Mesendoderm (in vitro differentiated cells): ENCODE measurements at regions not wholly inside any gene's neighbourhood (a gene's known extent, or its start where the extent isn't known, plus 50 kb on each side); places are given as distances from the start of the nearest gene placed in this dataset.
A peak's percentile ranks its signal among the peaks of the same experiment; 100 is the strongest.
"Not testable (repeated sequence)": the region's sequence is repeated elsewhere in the genome, so short reads cannot be mapped to it uniquely, and the experiment has no call there.

Source experiments
- DNase-seq: peaks from one replicate; pipeline ENCODE4 v3.0.0; 2013
- H2AK5ac ChIP-seq: 2 replicates; pipeline ENCODE4 v1.6.1; 2013; ENCODE audit warnings: low read length, inconsistent platforms
- H2BK120ac ChIP-seq: 2 replicates; pipeline ENCODE4 v1.6.1; 2013; ENCODE audit warnings: low read depth, mild to moderate bottlenecking, low read length, moderate library complexity, mixed read lengths
- H2BK15ac ChIP-seq: replicated peaks from 2 replicates; pipeline ENCODE4 v1.6.1; 2013; ENCODE audit warnings: low read depth, mild to moderate bottlenecking, moderate library complexity
- H2BK5ac ChIP-seq: 2 replicates; pipeline ENCODE4 v1.6.1; 2013; ENCODE audit warnings: low read length, inconsistent platforms
- H3K18ac ChIP-seq: 2 replicates; pipeline ENCODE4 v1.6.1; 2013; ENCODE audit warnings: mild to moderate bottlenecking, low read length, mixed read lengths
- H3K23ac ChIP-seq: one replicate; pipeline ENCODE4 v1.6.1; 2013; ENCODE audit warnings: low read length
- H3K27ac ChIP-seq: 2 replicates; pipeline ENCODE4 v1.5.1; 2013; ENCODE audit warnings: low read depth, mild to moderate bottlenecking, inconsistent platforms, low read length, moderate library complexity
- H3K27me3 ChIP-seq: 2 replicates; pipeline ENCODE4 v1.6.1; 2013; ENCODE audit warnings: low read length, control low read depth, mild to moderate bottlenecking, inconsistent platforms; ENCODE audit not compliant: insufficient read depth, poor library complexity
- H3K36me3 ChIP-seq: 2 replicates; pipeline ENCODE4 v1.6.1; 2013; ENCODE audit warnings: low read length, inconsistent platforms; ENCODE audit not compliant: control insufficient read depth, insufficient read depth
- H3K4ac ChIP-seq: one replicate; pipeline ENCODE4 v1.6.1; 2013; ENCODE audit warnings: low read depth, mild to moderate bottlenecking, low read length, moderate library complexity
- H3K4me1 ChIP-seq: 2 replicates; pipeline ENCODE4 v1.6.1; 2013; ENCODE audit warnings: low read depth, low read length, inconsistent platforms; ENCODE audit not compliant: control insufficient read depth
- H3K4me2 ChIP-seq: 2 replicates; pipeline ENCODE4 v1.6.1; 2013; ENCODE audit warnings: low read length
- H3K4me3 ChIP-seq: 2 replicates; pipeline ENCODE4 v1.5.1; 2013; ENCODE audit warnings: mild to moderate bottlenecking, low read length
- H3K56ac ChIP-seq: one replicate; pipeline ENCODE4 v1.6.1; 2013; ENCODE audit warnings: low read length
- H3K79me1 ChIP-seq: 2 replicates; pipeline ENCODE4 v1.6.1; 2013; ENCODE audit warnings: low read length, inconsistent platforms
- H3K79me2 ChIP-seq: 2 replicates; pipeline ENCODE4 v1.6.1; 2013; ENCODE audit warnings: mild to moderate bottlenecking, low read length; ENCODE audit not compliant: control insufficient read depth, insufficient read depth
- H3K9ac ChIP-seq: 2 replicates; pipeline ENCODE4 v1.6.1; 2013; ENCODE audit warnings: low read length, inconsistent platforms
- H4K5ac ChIP-seq: one replicate; pipeline ENCODE4 v1.6.1; 2013; ENCODE audit warnings: low read length
- H4K8ac ChIP-seq: one replicate; pipeline ENCODE4 v1.6.1; 2013; ENCODE audit warnings: low read depth, mild to moderate bottlenecking, control low read depth, low read length, moderate library complexity
- WGBS: extraction: QIAGEN DNeasy Blood & Tissue Kit; methylation state at CpG from one replicate; pipeline ENCODE4 v1.1.7; 2013; ENCODE audit warnings: low lambda C conversion rate, missing lambda C conversion rate; ENCODE audit not compliant: insufficient coverage; ENCODE audit errors: extremely low coverage; 5-methylcytosine and 5-hydroxymethylcytosine counted together

GRCh38 chr5:152046361-152046760 is 121.7 kb upstream of the GLRA1 start:
- Histone ChIP-seq H3K56ac (no peak overlapping the region), H2BK5ac (no peak overlapping the region), H2BK15ac (no peak overlapping the region), H3K27ac (no peak overlapping the region), H3K4me3 (no peak overlapping the region), H3K4me2 (no peak overlapping the region), H3K9ac (no peak overlapping the region), H3K36me3 (no peaks in the 10 kb centered on the region), H3K79me2 (no peaks in the 10 kb centered on the region), H3K4ac (no peak overlapping the region), H4K5ac (no peak overlapping the region), H3K23ac (no peak overlapping the region), H3K18ac (no peak overlapping the region), H4K8ac (no peak overlapping the region), H3K4me1 (no peaks in the 10 kb centered on the region), H2BK120ac (no peak overlapping the region), H3K27me3 (no peaks in the 10 kb centered on the region), H2AK5ac (no peak overlapping the region), H3K79me1 (no peaks in the 10 kb centered on the region)
- no peak for DNase-seq
- no CpG with 5 or more reads among the region's 4 CpGs for WGBS

DNA sequence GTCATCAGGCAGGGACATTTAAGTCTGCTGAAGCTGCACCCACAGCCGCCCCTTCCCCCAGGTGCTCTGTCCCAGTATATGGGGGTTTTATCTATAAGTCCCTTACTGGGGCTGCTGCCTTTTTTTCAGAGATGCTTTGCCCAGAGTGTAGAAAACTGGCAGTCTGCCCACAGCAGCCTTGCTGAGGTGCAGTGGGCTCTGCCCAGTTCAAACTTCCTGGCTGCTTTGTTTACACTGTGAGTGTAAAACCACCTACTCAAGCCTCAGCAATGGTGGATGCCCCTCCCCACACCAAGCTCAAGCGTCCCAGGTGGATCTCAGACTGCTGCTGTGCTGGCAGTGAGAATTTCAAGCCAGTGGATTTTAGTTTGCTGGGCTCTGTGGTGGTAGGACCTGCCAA is 114.2 kb upstream of the GLRA1 start:
- H3K36me3 ChIP-seq, H3K4me1 ChIP-seq, H2BK120ac ChIP-seq, H2BK5ac ChIP-seq, H3K27ac ChIP-seq, H3K18ac ChIP-seq, H3K9ac ChIP-seq, H3K4me3 ChIP-seq, H2BK15ac ChIP-seq, H3K56ac ChIP-seq, H3K4me2 ChIP-seq, H4K8ac ChIP-seq, H3K79me2 ChIP-seq, H2AK5ac ChIP-seq, H3K4ac ChIP-seq, H4K5ac ChIP-seq, H3K79me1 ChIP-seq, H3K23ac ChIP-seq, H3K27me3 ChIP-seq, DNase-seq: not testable (repeated sequence)
- no CpG with 5 or more reads among the region's 2 CpGs for WGBS

GRCh38 chr5:152026328-152027024 is 101.8 kb upstream of the GLRA1 start:
- H3K18ac ChIP-seq, H3K4me2 ChIP-seq, H3K23ac ChIP-seq, H4K8ac ChIP-seq, H3K79me1 ChIP-seq, H2BK120ac ChIP-seq, H3K56ac ChIP-seq, H4K5ac ChIP-seq, H3K9ac ChIP-seq, H2BK5ac ChIP-seq, H2AK5ac ChIP-seq, H3K27me3 ChIP-seq, H3K4ac ChIP-seq, H3K79me2 ChIP-seq, DNase-seq, H2BK15ac ChIP-seq, H3K36me3 ChIP-seq, H3K4me3 ChIP-seq, H3K4me1 ChIP-seq, H3K27ac ChIP-seq: not testable (repeated sequence)
- no CpG with 5 or more reads among the region's 9 CpGs for WGBS

DNA sequence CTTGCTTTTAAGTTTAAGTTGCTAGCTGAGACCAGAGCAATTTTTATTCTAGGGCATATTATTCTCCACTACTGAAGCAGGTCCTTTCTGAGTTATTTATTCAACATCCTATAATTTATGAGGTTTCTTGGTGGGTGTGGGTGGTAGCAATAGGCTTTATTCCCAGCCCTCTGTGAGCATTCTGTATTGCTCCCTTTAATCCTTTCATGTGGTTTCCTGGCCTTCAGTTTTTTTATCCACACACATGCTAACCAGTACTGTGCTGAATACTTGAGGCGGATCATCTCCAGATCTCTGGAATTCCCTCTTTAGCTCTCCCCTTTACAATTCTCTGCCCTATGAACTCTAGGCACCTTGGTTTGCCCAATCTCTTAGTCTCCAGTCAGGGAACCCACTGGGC is 91.8 kb upstream of the GLRA1 start:
- H2BK15ac ChIP-seq, result no peak overlapping the region
- no peak for DNase-seq
- H4K5ac ChIP-seq, result no peak overlapping the region
- H2BK120ac ChIP-seq, result no peak overlapping the region
- WGBS, result no CpG with 5 or more reads among the region's 1 CpG
- no peaks in the 10 kb centered on the region for H3K36me3 ChIP-seq
- H4K8ac ChIP-seq, result no peak overlapping the region
- no peaks in the 10 kb centered on the region for H3K4me1 ChIP-seq
- H3K79me2 ChIP-seq, result no peaks in the 10 kb centered on the region
- H3K79me1 ChIP-seq, result no peaks in the 10 kb centered on the region
- H3K4ac ChIP-seq, result no peak overlapping the region
- no peak overlapping the region for H3K4me3 ChIP-seq
- no peak overlapping the region for H3K56ac ChIP-seq
- no peak overlapping the region for H3K9ac ChIP-seq
- H3K23ac ChIP-seq, result no peak overlapping the region
- no peak overlapping the region for H3K18ac ChIP-seq
- H2AK5ac ChIP-seq, result no peak overlapping the region
- no peak overlapping the region for H3K4me2 ChIP-seq
- H3K27ac ChIP-seq, result no peak overlapping the region
- H2BK5ac ChIP-seq, result no peak overlapping the region
- no peaks in the 10 kb centered on the region for H3K27me3 ChIP-seq

DNA sequence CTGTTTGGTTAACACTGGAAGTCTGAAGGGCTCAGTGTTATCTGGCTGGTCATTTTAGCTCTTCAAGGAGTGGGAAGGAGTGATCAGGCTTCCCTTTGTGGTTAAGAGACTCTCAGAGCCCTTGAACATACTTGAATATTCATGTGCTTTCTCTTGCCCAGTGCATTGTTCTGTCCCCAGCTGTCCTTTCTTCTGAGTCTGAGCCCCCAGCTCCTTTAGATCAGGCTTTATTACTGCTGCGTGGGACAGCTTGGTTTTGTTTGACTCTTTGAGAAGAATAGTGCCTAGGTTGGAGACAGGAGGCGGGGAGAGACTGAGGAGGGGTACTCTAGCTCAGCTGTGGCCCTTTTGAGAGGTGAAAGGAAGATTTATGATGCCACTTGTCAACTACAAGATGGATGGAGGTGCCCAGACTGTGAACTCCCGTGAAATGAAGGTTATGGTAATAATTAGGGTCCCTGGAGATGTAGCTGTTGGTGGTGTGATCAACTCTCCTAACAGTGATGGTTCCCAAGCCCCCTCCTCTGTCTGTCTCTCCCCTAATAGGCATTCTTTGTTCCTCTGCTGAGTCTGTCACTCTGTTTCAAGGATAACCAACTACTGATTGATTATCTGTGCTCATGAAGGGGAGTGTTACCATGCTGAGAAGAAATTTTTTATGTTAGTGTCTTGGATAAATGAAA is 83.1 kb upstream of the GLRA1 start:
- H2BK15ac ChIP-seq, result no peak overlapping the region
- H3K56ac ChIP-seq, result no peak overlapping the region
- H2BK5ac ChIP-seq, result no peak overlapping the region
- no peak overlapping the region for H3K4ac ChIP-seq
- no peak overlapping the region for H3K9ac ChIP-seq
- H2BK120ac ChIP-seq, result no peak overlapping the region
- H3K23ac ChIP-seq, result no peak overlapping the region
- H3K27ac ChIP-seq, result no peak overlapping the region
- H3K79me1 ChIP-seq, result no peaks in the 10 kb centered on the region
- no peak overlapping the region for H4K5ac ChIP-seq
- no peak overlapping the region for H3K18ac ChIP-seq
- H2AK5ac ChIP-seq, result no peak overlapping the region
- no peak overlapping the region for H3K4me3 ChIP-seq
- no peaks in the 10 kb centered on the region for H3K36me3 ChIP-seq
- no peaks in the 10 kb centered on the region for H3K4me1 ChIP-seq
- H3K4me2 ChIP-seq, result no peak overlapping the region
- no CpG with 5 or more reads among the region's 3 CpGs for WGBS
- H4K8ac ChIP-seq, result no peak overlapping the region
- peak; percentile 48 for DNase-seq
- no peaks in the 10 kb centered on the region for H3K27me3 ChIP-seq
- no peaks in the 10 kb centered on the region for H3K79me2 ChIP-seq

DNA sequence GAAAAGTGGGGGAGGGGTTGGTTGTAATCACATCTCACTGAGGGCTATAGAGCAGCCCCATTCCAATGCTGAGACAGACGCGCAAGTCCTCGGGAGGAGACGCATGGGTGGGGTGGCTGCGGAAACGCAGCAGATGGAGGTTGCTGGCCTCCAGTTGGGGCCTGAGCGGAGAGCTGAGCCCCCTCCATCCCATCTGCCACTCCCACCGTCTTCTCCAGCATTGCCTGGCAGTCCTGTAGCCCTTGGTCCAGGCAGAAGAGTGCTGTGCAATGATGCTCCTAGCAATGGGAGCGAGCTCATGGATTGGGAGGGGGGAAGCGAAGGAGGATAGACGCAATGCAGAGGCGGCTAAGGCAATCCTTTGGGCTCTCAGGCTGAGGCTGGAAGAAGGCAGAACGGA is 79.4 kb upstream of the GLRA1 start:
- no peak overlapping the region for H3K4me3 ChIP-seq
- no peak for DNase-seq
- H3K4me2 ChIP-seq, result no peak overlapping the region
- no peak overlapping the region for H2BK15ac ChIP-seq
- H2BK5ac ChIP-seq, result no peak overlapping the region
- no peak overlapping the region for H2BK120ac ChIP-seq
- no CpG with 5 or more reads among the region's 13 CpGs for WGBS
- H3K27me3 ChIP-seq, result no peaks in the 10 kb centered on the region
- H3K79me1 ChIP-seq, result no peaks in the 10 kb centered on the region
- H2AK5ac ChIP-seq, result no peak overlapping the region
- H3K18ac ChIP-seq, result no peak overlapping the region
- no peaks in the 10 kb centered on the region for H3K79me2 ChIP-seq
- no peak overlapping the region for H3K27ac ChIP-seq
- no peak overlapping the region for H4K8ac ChIP-seq
- no peak overlapping the region for H3K23ac ChIP-seq
- no peaks in the 10 kb centered on the region for H3K4me1 ChIP-seq
- H3K4ac ChIP-seq, result no peak overlapping the region
- H3K9ac ChIP-seq, result no peak overlapping the region
- no peaks in the 10 kb centered on the region for H3K36me3 ChIP-seq
- H3K56ac ChIP-seq, result no peak overlapping the region
- H4K5ac ChIP-seq, result no peak overlapping the region
